ENCODE measurements at regions not wholly inside any gene's neighbourhood (a gene's known extent, or its start where the extent isn't known, plus 50 kb on each side); places are given as distances from the start of the nearest gene placed in this dataset.

- TF ChIP-seq GLIS3 (CRISPR knock-in tag; IDR thresholded peaks at IDR 0.05) (no peak), ZC3H10 (CRISPR knock-in tag; IDR thresholded peaks at IDR 0.05) (no peak), ESRRG (CRISPR knock-in tag; IDR thresholded peaks at IDR 0.05) (no peak), BACH2 (CRISPR knock-in tag; IDR thresholded peaks at IDR 0.05; ENCODE audit: borderline replicate concordance) (no peak), ZFP3 (CRISPR knock-in tag; IDR thresholded peaks at IDR 0.05) (no peak), ARNTL (CRISPR knock-in tag; IDR thresholded peaks at IDR 0.05; ENCODE audit: borderline replicate concordance, low read depth) (no peak)
- no peak for ATAC-seq
Measured at GRCh38 chr3:102059145-102059943, 210.0 kb downstream of the NFKBIZ start.

- TF ChIP-seq ZNF565 (CRISPR knock-in tag; conservative IDR thresholded peaks at IDR 0.05; ENCODE audit: low read depth): no peak
- no peak for TF ChIP-seq OSR1 (CRISPR knock-in tag; IDR thresholded peaks at IDR 0.05)
- no peak for TF ChIP-seq TCF4 (CRISPR knock-in tag; IDR thresholded peaks at IDR 0.05; ENCODE audit: borderline replicate concordance)
- TF ChIP-seq CSRNP3 (CRISPR knock-in tag; IDR thresholded peaks at IDR 0.05): no peak
- TF ChIP-seq, protein P1, sequence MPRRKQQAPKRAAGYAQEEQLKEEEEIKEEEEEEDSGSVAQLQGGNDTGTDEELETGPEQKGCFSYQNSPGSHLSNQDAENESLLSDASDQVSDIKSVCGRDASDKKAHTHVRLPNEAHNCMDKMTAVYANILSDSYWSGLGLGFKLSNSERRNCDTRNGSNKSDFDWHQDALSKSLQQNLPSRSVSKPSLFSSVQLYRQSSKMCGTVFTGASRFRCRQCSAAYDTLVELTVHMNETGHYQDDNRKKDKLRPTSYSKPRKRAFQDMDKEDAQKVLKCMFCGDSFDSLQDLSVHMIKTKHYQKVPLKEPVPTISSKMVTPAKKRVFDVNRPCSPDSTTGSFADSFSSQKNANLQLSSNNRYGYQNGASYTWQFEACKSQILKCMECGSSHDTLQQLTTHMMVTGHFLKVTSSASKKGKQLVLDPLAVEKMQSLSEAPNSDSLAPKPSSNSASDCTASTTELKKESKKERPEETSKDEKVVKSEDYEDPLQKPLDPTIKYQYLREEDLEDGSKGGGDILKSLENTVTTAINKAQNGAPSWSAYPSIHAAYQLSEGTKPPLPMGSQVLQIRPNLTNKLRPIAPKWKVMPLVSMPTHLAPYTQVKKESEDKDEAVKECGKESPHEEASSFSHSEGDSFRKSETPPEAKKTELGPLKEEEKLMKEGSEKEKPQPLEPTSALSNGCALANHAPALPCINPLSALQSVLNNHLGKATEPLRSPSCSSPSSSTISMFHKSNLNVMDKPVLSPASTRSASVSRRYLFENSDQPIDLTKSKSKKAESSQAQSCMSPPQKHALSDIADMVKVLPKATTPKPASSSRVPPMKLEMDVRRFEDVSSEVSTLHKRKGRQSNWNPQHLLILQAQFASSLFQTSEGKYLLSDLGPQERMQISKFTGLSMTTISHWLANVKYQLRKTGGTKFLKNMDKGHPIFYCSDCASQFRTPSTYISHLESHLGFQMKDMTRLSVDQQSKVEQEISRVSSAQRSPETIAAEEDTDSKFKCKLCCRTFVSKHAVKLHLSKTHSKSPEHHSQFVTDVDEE (CRISPR knock-in tag; IDR thresholded peaks at IDR 0.05): no peak
- no peak for TF ChIP-seq ZFP3 (CRISPR knock-in tag; IDR thresholded peaks at IDR 0.05)
- TF ChIP-seq ZNF8 (CRISPR knock-in tag; IDR thresholded peaks at IDR 0.05): no peak
- no peak for TF ChIP-seq ZNF70 (CRISPR knock-in tag; IDR thresholded peaks at IDR 0.05)
- no peak for ATAC-seq
Measured at GRCh38 chr3:102060814-102061213, 211.5 kb downstream of the NFKBIZ start.

DNA sequence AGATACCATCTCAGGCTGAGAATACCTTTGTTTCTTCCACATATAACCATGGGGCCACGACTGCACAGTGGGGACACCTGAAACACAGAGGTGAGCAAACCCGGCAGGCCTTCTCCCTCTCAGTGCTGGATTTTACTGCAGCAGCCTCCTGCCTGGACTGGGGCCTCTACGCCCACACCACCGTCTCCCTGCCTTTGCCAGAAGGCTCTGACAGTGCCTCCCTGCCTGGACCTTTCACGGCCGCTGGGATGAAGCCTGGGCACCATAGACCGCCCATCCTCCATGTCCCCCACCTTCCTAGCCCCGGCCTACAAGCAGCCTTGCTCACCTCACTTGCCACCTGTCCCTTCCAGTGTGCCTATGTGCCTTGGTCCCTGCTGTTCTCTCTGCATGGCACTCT is 214.3 kb downstream of the NFKBIZ start:
- ATAC-seq: no peak

GRCh38 chr3:102066470-102066869 is 217.2 kb downstream of the NFKBIZ start:
- no peak for ATAC-seq
- no peak for TF ChIP-seq CREB5 (CRISPR knock-in tag; IDR thresholded peaks at IDR 0.05; ENCODE audit: low read depth)
- TF ChIP-seq ZNF8 (CRISPR knock-in tag; IDR thresholded peaks at IDR 0.05): no peak
- no peak for TF ChIP-seq SNAI2 (CRISPR knock-in tag; IDR thresholded peaks at IDR 0.05)
- TF ChIP-seq ZNF565 (CRISPR knock-in tag; conservative IDR thresholded peaks at IDR 0.05; ENCODE audit: low read depth): no peak
- TF ChIP-seq TCF4 (CRISPR knock-in tag; IDR thresholded peaks at IDR 0.05; ENCODE audit: borderline replicate concordance): no peak
- TF ChIP-seq TOX (CRISPR knock-in tag; IDR thresholded peaks at IDR 0.05; ENCODE audit: borderline replicate concordance): no peak
- no peak for TF ChIP-seq ZFP30 (CRISPR knock-in tag; IDR thresholded peaks at IDR 0.05)
- no peak for TF ChIP-seq POU6F1 (CRISPR knock-in tag; IDR thresholded peaks at IDR 0.05; ENCODE audit: borderline replicate concordance, low read depth)
- no peak for TF ChIP-seq CSRNP3 (CRISPR knock-in tag; IDR thresholded peaks at IDR 0.05)
- no peak for TF ChIP-seq CSDC2 (CRISPR knock-in tag; IDR thresholded peaks at IDR 0.05)
- no peak for TF ChIP-seq ZFP3 (CRISPR knock-in tag; IDR thresholded peaks at IDR 0.05)

More for the DNA sequence above, 214.3 kb downstream of the NFKBIZ start:
- no peak for TF ChIP-seq ZC3H10 (CRISPR knock-in tag; IDR thresholded peaks at IDR 0.05)
- no peak for TF ChIP-seq ZNF565 (CRISPR knock-in tag; conservative IDR thresholded peaks at IDR 0.05; ENCODE audit: low read depth)
- TF ChIP-seq, protein P1 (CRISPR knock-in tag; IDR thresholded peaks at IDR 0.05): no peak
- no peak for TF ChIP-seq ZNF70 (CRISPR knock-in tag; IDR thresholded peaks at IDR 0.05)
- no peak for TF ChIP-seq ZFP3 (CRISPR knock-in tag; IDR thresholded peaks at IDR 0.05)
- TF ChIP-seq TOX (CRISPR knock-in tag; IDR thresholded peaks at IDR 0.05; ENCODE audit: borderline replicate concordance): no peak
- no peak for TF ChIP-seq CSDC2 (CRISPR knock-in tag; IDR thresholded peaks at IDR 0.05)
